ENCODE measurements at regions not wholly inside any gene's neighbourhood (a gene's known extent, or its start where the extent isn't known, plus 50 kb on each side); places are given as distances from the start of the nearest gene placed in this dataset.

GRCh38 chr14:34229140-34229539 is 232.9 kb downstream of the SPTSSA start:
- intact Hi-C loops (cut with micrococcal nuclease) (loop anchor here (5.0 kb wide), 3 partner anchors 87 to 392 kb away; no protein-coding TSS in a partner anchor), in situ Hi-C loops (cut with MboI) (loop anchor here (10.0 kb wide), 2 partner anchors 264 to 384 kb away; no protein-coding TSS in a partner anchor)
- no peaks in the 10 kb centered on the region for H3K9me3 ChIP-seq (replicated peaks; ENCODE audit: control insufficient read depth, insufficient read depth, low read depth, low read length)
- no peaks in the 10 kb centered on the region for H3K79me2 ChIP-seq (ENCODE audit: control insufficient read depth, insufficient read depth, low read length)
- BruUV-seq (replicated peaks): no TSS peak
- H3K4me1 ChIP-seq (replicated peaks in 1 of 2; ENCODE audit: control insufficient read depth in 2 of 2, insufficient read depth in 2 of 2, low read length in 2 of 2): no peaks in the 10 kb centered on the region; a peak in 1 of 5 replicates
- ATAC-seq: no peak
- 24% methylated on average over 5 of the region's 7 CpGs for WGBS (ENCODE audit: insufficient coverage, low coverage, missing lambda C conversion rate)
- ChIA-PET POLR2A (interaction anchor here (1.7 kb wide), 1 partner anchor 9 kb away, joined by 6 read pairs; no protein-coding TSS in a partner anchor), CTCF (ENCODE audit: low intra/inter-chr PET ratio) (no interaction called here)
- H4K20me1 ChIP-seq (replicated peaks; ENCODE audit: control insufficient read depth, insufficient read depth, low read length): no peaks in the 10 kb centered on the region
- H3K27me3 ChIP-seq (ENCODE audit: control insufficient read depth in 2 of 2, insufficient read depth in 2 of 2, low read length in 2 of 2): no peaks in the 10 kb centered on the region; a peak in 1 of 5 replicates
- H3K36me3 ChIP-seq (ENCODE audit: control insufficient read depth, insufficient read depth, low read length): no peaks in the 10 kb centered on the region
- H3K4me3 ChIP-seq: no peak overlapping the region
- no peak overlapping the region for H3K27ac ChIP-seq (ENCODE audit: extremely low read depth, low read depth, low read length)
- DNase-seq (ENCODE audit: extremely low read depth in 1 of 4, low spot score in 3 of 4): no peak
- H3K4me2 ChIP-seq (ENCODE audit: insufficient read depth, low read length): no peak overlapping the region
- no peak overlapping the region for H3K9ac ChIP-seq (ENCODE audit: insufficient read depth in 1 of 2, low read depth in 2 of 2, low read length in 2 of 2)
- no peak for FAIRE-seq
- no peaks in the 10 kb centered on the region for H3K9me1 ChIP-seq (ENCODE audit: control insufficient read depth, insufficient read depth, low read length)
- no peak overlapping the region for H2AFZ ChIP-seq (ENCODE audit: low read depth, low read length)
- TF ChIP-seq SIN3A (IDR thresholded peaks at IDR 0.05; ENCODE audit: borderline replicate concordance in 2 of 2, control insufficient read depth in 1 of 2, low read depth in 2 of 2, low read length in 2 of 2) (no peak), MAFF (IDR thresholded peaks at IDR 0.05; ENCODE audit: low read length) (no peak), ZNF436 (CRISPR knock-in tag; IDR thresholded peaks at IDR 0.05) (no peak), XRCC5 (IDR thresholded peaks at IDR 0.05; ENCODE audit: low read depth, low read length) (no peak), ZNF717 (CRISPR knock-in tag; IDR thresholded peaks at IDR 0.05) (no peak), CC2D1A (IDR thresholded peaks at IDR 0.05) (no peak), U2AF1 (optimal IDR thresholded peaks at IDR 0.05; ENCODE audit: low read depth, low read length) (no peak), CUX1 (CRISPR knock-in tag; IDR thresholded peaks at IDR 0.05) (no peak), TGIF2 (CRISPR knock-in tag; IDR thresholded peaks at IDR 0.05) (no peak), ZBTB1 (CRISPR knock-in tag; IDR thresholded peaks at IDR 0.05; ENCODE audit: borderline replicate concordance, low read depth) (no peak), U2AF2 (optimal IDR thresholded peaks at IDR 0.05; ENCODE audit: low read depth, low read length) (no peak), TBP (optimal IDR thresholded peaks at IDR 0.05; ENCODE audit: low read depth, low read length) (no peak), ZNF609 (CRISPR knock-in tag; IDR thresholded peaks at IDR 0.05; ENCODE audit: borderline replicate concordance) (no peak), ZNF583 (CRISPR knock-in tag; IDR thresholded peaks at IDR 0.05) (no peak)

Measured in K562 (cell line).